Transverse colon (tissue), 4 donors: ENCODE measurements at regions not wholly inside any gene's neighbourhood (a gene's known extent, or its start where the extent isn't known, plus 50 kb on each side); places are given as distances from the start of the nearest gene placed in this dataset.

ENCODE experiments used
- DNase-seq: peaks from one replicate; pipeline ENCODE4 v3.0.0-alpha.2; 2019
- H3K27ac ChIP-seq, 4 donors: fragments of 200-600 bp; sonication (generic); 2 replicates each; pipeline ENCODE4 v1.5.1; 2016 to 2018; ENCODE audit warnings: inconsistent platforms in 4 of 4
- H3K27me3 ChIP-seq: fragments of 200-600 bp; sonication (generic); 2 replicates; pipeline ENCODE4 v1.5.1; 2017; ENCODE audit warnings: inconsistent platforms
- H3K36me3 ChIP-seq, 4 donors: fragments of 200-600 bp; sonication (generic); 2 replicates each; pipeline ENCODE4 v1.5.1; 2017 to 2019; ENCODE audit warnings: inconsistent platforms in 4 of 4
- H3K4me1 ChIP-seq, 4 donors: fragments of 200-600 bp; sonication (generic); 2 replicates each; pipeline ENCODE4 v1.5.1; 2017 to 2020; ENCODE audit warnings: inconsistent platforms in 4 of 4
- H3K4me3 ChIP-seq, 4 donors: fragments of 200-600 bp; sonication (generic); 1 replicate in 1 of 4; 2 replicates in 3 of 4; pipeline versions ENCODE4 v1.5.1 to v1.6.1; 2017 to 2019; ENCODE audit warnings: inconsistent platforms in 4 of 4
- H3K9me3 ChIP-seq, 2 donors: fragments of 200-600 bp; sonication (generic); 2 replicates each; pipeline ENCODE4 v1.5.1; 2017 to 2019; ENCODE audit warnings: inconsistent platforms in 2 of 2
- EP300 ChIP-seq: sonication (generic); formaldehyde crosslinking; IDR thresholded peaks from one replicate; pipeline ENCODE4 v1.6.1; 2017; ENCODE audit warnings: antibody characterized with exemption, low read depth
- POLR2A ChIP-seq: fragments of 450-650 bp; IDR thresholded peaks from one replicate; pipeline ENCODE4 v1.6.1; 2016; ENCODE audit warnings: antibody characterized with exemption, mild to moderate bottlenecking, moderate library complexity
- POLR2AphosphoS5 ChIP-seq, 3 donors: sonication (generic); formaldehyde crosslinking; IDR thresholded peaks; one replicate each; pipeline ENCODE4 v1.6.1; 2016; ENCODE audit warnings: antibody characterized with exemption in 3 of 3
- WGBS, 2 donors: methylation state at CpG; one replicate each; pipeline ENCODE4 v1.1.5; 2018; ENCODE audit warnings: low coverage in 1 of 2; 5-methylcytosine and 5-hydroxymethylcytosine counted together
- in situ Hi-C, 4 donors: fragments of 200-750 bp; cut with MboI; loops; one replicate each; pipeline versions ENCODE4 v1.15.0 to v1.15.1; 2017; ENCODE audit warnings: low sequenced_read_pairs in 3 of 4, low pct_ligation_motif_present in 1 of 4, low pct_unique_long_range_greater_than_20kb in 1 of 4
- intact Hi-C: fragments of 100-400 bp; cut with DNase I; formaldehyde crosslinking; loops from one replicate; pipeline ENCODE4 v1.15.1; 2023; ENCODE audit warnings: low total_unique reads
- TF ChIP-seq, protein P1 (sequence below), 5 experiments: fragments of 200-600 bp in 3 of 5; fragments of 450-650 bp in 2 of 5; sonication (generic) in 3 of 5; IDR thresholded peaks; 1 replicate in 2 of 5; 2 replicates in 3 of 5; pipeline ENCODE4 v1.5.1; 2016 to 2017; ENCODE audit warnings: antibody characterized with exemption in 5 of 5, inconsistent platforms in 3 of 5, mild to moderate bottlenecking in 2 of 5, moderate library complexity in 1 of 5

DNA sequence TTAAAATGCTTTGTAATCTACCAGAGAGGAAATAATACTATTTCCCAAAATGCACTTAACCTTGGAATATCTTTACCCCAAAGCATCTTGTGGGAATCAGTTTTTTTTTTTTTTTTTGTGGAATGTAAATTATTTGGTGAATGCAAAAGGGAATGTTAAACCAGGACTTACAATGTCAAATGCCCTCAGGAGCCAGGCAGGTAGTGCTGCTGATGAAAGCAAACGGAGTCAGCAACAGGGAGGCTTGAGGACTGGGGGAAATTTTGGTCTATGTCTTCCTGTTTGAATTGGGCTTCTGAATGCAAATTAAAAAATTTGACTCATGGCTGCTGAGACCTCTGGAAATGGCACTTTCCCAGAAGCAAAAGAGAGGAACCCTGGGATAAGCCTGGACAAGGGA lies 96.5 kb upstream of the NLRP1 start:
- Histone ChIP-seq H3K36me3 (no peaks in the 10 kb centered on the region), H3K27ac (no peak overlapping the region), H3K9me3 (no peaks in the 10 kb centered on the region), H3K4me3 (no peak overlapping the region), H3K27me3 (peaks cover 19% of the 10 kb centered on the region), H3K4me1 (no peaks in the 10 kb centered on the region)
- 71 to 86% methylated on average over 1 of the region's 1 CpG for WGBS, 2 donors
- no peak for DNase-seq
- no peak for TF ChIP-seq POLR2AphosphoS5 (IDR thresholded peaks at IDR 0.05)
- TF ChIP-seq, protein P1, sequence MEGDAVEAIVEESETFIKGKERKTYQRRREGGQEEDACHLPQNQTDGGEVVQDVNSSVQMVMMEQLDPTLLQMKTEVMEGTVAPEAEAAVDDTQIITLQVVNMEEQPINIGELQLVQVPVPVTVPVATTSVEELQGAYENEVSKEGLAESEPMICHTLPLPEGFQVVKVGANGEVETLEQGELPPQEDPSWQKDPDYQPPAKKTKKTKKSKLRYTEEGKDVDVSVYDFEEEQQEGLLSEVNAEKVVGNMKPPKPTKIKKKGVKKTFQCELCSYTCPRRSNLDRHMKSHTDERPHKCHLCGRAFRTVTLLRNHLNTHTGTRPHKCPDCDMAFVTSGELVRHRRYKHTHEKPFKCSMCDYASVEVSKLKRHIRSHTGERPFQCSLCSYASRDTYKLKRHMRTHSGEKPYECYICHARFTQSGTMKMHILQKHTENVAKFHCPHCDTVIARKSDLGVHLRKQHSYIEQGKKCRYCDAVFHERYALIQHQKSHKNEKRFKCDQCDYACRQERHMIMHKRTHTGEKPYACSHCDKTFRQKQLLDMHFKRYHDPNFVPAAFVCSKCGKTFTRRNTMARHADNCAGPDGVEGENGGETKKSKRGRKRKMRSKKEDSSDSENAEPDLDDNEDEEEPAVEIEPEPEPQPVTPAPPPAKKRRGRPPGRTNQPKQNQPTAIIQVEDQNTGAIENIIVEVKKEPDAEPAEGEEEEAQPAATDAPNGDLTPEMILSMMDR (IDR thresholded peaks at IDR 0.05): no peak
- TF ChIP-seq POLR2A: no peak
- TF ChIP-seq EP300: no peak
- in situ Hi-C loops (no loop called here), intact Hi-C loops (no loop called here)

- H3K4me1 ChIP-seq: no peaks in the 10 kb centered on the region
- H3K4me3 ChIP-seq: no peak overlapping the region
- no peaks in the 10 kb centered on the region for H3K36me3 ChIP-seq
- no peak overlapping the region for H3K27ac ChIP-seq
- no peaks in the 10 kb centered on the region for H3K9me3 ChIP-seq
- DNase-seq: no peak
- peaks cover 17% of the 10 kb centered on the region for H3K27me3 ChIP-seq
- intact Hi-C loops (no loop called here), in situ Hi-C loops (no loop called here)
- WGBS, 2 donors: 19 to 30% methylated on average over 3 to 6 of the region's 6 CpGs
- no peak for TF ChIP-seq POLR2A
- no peak for TF ChIP-seq POLR2AphosphoS5 (IDR thresholded peaks at IDR 0.05)
- TF ChIP-seq, protein P1 (IDR thresholded peaks at IDR 0.05): no peak
- no peak for TF ChIP-seq EP300
Observed at GRCh38 chr17:5683241-5683640, 98.9 kb upstream of the NLRP1 start.

GRCh38 chr17:5686074-5686635 lies 101.8 kb upstream of the NLRP1 start:
- WGBS, 2 donors: 65 to 67% methylated on average over 3 to 4 of the region's 4 CpGs
- Histone ChIP-seq H3K9me3 (no peaks in the 10 kb centered on the region), H3K27me3 (peaks cover 2% of the 10 kb centered on the region), H3K4me1 (no peaks in the 10 kb centered on the region), H3K27ac (no peak overlapping the region), H3K4me3 (no peak overlapping the region), H3K36me3 (no peaks in the 10 kb centered on the region)
- in situ Hi-C loops (no loop called here), intact Hi-C loops (no loop called here)
- TF ChIP-seq POLR2A (no peak), EP300 (no peak), POLR2AphosphoS5 (IDR thresholded peaks at IDR 0.05) (no peak)
- TF ChIP-seq, protein P1 (IDR thresholded peaks at IDR 0.05): no peak
- DNase-seq: no peak

DNA sequence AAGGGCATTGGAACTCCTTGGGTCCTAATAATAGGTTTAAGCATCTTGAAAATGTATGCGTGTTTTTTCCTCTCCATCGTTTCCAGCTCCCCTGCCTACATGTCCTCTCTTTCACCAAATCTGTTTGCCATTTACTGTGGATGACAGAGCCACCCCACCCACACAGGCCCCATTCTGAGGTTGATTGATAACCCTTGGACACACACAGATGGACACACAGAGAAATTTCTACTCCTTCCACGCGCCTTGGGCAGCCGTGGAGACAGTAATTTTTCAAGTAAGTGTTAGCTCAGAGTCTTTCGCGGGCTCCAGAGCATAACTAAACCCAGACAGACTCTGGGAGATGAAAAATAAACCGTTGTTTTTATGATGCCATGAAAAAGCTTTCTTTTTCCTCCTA lies 103.3 kb upstream of the NLRP1 start:
- Histone ChIP-seq H3K4me1 (no peaks in the 10 kb centered on the region), H3K36me3 (no peaks in the 10 kb centered on the region), H3K27me3 (no peaks in the 10 kb centered on the region), H3K27ac (no peak overlapping the region), H3K9me3 (no peaks in the 10 kb centered on the region), H3K4me3 (no peak overlapping the region)
- WGBS, 2 donors: 77 to 87% methylated on average over 8 of the region's 8 CpGs
- in situ Hi-C loops: no loop called here
- DNase-seq: no peak
- no peak for TF ChIP-seq EP300
- intact Hi-C loops: no loop called here

DNA sequence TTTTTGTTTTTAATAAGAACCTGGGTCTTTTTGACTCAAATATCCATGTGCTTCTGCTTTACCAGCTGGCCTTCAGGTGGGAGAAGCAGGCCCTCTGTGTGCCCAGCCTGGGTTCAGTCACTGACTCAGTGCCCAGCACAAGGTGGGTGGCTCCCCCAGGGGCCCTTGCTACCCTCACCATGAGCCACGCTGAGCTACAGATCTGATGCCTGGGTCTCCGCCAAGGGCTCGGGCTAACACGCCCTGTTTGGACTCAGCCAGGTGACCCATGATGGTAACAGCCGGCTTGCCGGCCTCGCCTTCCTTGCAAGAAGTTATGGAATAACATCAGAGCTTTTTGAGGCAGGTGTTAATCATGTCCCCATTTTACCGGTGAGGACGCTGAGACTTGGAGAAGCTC lies 109.5 kb upstream of the NLRP1 start:
- 57% methylated on average over 9 of the region's 9 CpGs; no CpG with 5 or more reads in 1 of the 2 donors for WGBS, 2 donors
- no peaks in the 10 kb centered on the region for H3K4me1 ChIP-seq
- in situ Hi-C loops: loop anchor here in 1 of 4 donors (10.0 kb wide), 1 partner anchor 99 kb away; no protein-coding TSS in a partner anchor

More for the DNA sequence above, 109.5 kb upstream of the NLRP1 start:
- Histone ChIP-seq H3K9me3 (no peaks in the 10 kb centered on the region), H3K4me3 (no peak overlapping the region), H3K27ac (no peak overlapping the region), H3K27me3 (peaks cover 6% of the 10 kb centered on the region), H3K36me3 (no peaks in the 10 kb centered on the region)
- intact Hi-C loops: no loop called here
- DNase-seq: no peak
- TF ChIP-seq POLR2A (no peak), POLR2AphosphoS5 (IDR thresholded peaks at IDR 0.05) (no peak), EP300 (no peak)
- TF ChIP-seq, protein P1 (IDR thresholded peaks at IDR 0.05): no peak
